Mesothelial cell of epicardium (in vitro differentiated cells): ENCODE measurements at regions not wholly inside any gene's neighbourhood (a gene's known extent, or its start where the extent isn't known, plus 50 kb on each side); places are given as distances from the start of the nearest gene placed in this dataset.

Source experiments
- DNase-seq, 2 experiments: peaks; one replicate each; pipeline ENCODE4 v3.0.0; 2021; ENCODE audit warnings: low spot score in 2 of 2; ENCODE audit not compliant: unreplicated experiment in 2 of 2
- H3K27ac Mint-ChIP-seq: 2 replicates; pipeline ENCODE4 v1.8.0; 2021; ENCODE audit warnings: mixed read lengths
- H3K27me3 Mint-ChIP-seq: 2 replicates; pipeline ENCODE4 v1.8.0; 2021; ENCODE audit warnings: low read depth, mixed read lengths
- H3K36me3 Mint-ChIP-seq: 2 replicates; pipeline ENCODE4 v1.8.0; 2021; ENCODE audit warnings: mixed read lengths
- H3K4me1 Mint-ChIP-seq: 2 replicates; pipeline ENCODE4 v1.8.0; 2021; ENCODE audit warnings: mixed read lengths
- H3K4me3 Mint-ChIP-seq: 2 replicates; pipeline ENCODE4 v1.8.0; 2021; ENCODE audit warnings: mild to moderate bottlenecking, moderate library complexity, mixed read lengths
- H3K9me3 Mint-ChIP-seq: 2 replicates; pipeline ENCODE4 v1.8.0; 2021; ENCODE audit warnings: mixed read lengths
- TF ChIP-seq, protein P1 (sequence below): fragments of 200-600 bp; sonication (generic); IDR thresholded peaks from one replicate; pipeline ENCODE4 v1.5.0; 2021; ENCODE audit warnings: antibody characterized with exemption; ENCODE audit not compliant: unreplicated experiment

DNA sequence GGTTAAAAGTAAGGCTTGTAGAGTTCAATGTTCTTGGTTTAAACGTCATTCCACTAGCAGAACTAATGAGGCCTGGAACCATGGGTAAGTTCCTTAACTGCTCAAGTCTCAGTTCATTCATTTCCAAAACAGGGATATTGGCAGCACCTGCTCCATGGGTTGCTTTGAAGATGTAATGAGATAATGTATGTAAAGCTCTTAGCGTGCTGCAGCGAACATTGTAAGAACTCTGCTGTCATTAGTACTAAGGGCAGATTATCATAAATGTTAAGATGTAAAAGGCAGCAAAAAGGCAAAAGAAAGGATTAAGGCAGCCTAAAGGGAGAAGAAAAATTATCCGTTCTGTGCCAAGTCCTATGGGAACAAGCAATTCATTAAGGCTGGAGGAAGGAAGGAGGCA, 129.1 kb upstream of the NGF start:
- H3K9me3 Mint-ChIP-seq: no peaks in the 10 kb centered on the region
- no peak overlapping the region for H3K27ac Mint-ChIP-seq
- no peaks in the 10 kb centered on the region for H3K36me3 Mint-ChIP-seq
- peaks cover 12% of the 10 kb centered on the region for H3K4me1 Mint-ChIP-seq
- no peaks in the 10 kb centered on the region for H3K27me3 Mint-ChIP-seq
- TF ChIP-seq, protein P1, sequence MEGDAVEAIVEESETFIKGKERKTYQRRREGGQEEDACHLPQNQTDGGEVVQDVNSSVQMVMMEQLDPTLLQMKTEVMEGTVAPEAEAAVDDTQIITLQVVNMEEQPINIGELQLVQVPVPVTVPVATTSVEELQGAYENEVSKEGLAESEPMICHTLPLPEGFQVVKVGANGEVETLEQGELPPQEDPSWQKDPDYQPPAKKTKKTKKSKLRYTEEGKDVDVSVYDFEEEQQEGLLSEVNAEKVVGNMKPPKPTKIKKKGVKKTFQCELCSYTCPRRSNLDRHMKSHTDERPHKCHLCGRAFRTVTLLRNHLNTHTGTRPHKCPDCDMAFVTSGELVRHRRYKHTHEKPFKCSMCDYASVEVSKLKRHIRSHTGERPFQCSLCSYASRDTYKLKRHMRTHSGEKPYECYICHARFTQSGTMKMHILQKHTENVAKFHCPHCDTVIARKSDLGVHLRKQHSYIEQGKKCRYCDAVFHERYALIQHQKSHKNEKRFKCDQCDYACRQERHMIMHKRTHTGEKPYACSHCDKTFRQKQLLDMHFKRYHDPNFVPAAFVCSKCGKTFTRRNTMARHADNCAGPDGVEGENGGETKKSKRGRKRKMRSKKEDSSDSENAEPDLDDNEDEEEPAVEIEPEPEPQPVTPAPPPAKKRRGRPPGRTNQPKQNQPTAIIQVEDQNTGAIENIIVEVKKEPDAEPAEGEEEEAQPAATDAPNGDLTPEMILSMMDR: no peak
- no peak overlapping the region for H3K4me3 Mint-ChIP-seq
- no peak for DNase-seq

DNA sequence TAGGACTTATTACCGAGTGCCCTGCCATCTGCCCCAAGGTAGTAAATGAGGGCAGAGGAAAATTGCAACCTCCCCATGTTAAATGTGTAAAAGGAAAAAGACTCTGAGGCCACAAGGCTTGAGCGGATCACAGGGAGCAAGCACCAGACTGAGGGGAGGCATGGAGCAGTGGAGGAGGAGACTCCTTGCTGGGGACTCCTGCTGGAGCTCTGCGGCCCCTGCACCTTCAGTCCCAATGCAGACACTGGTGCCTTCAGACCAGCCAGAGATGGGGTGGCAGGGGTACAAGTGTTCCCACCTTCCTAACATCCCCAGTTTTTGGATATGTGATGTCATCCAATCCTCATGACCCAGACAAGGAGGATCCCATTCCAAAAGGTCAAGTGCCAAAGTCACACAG, 128.4 kb upstream of the NGF start:
- Mint-ChIP-seq H3K4me3 (no peak overlapping the region), H3K27ac (no peak overlapping the region), H3K9me3 (no peaks in the 10 kb centered on the region), H3K27me3 (no peaks in the 10 kb centered on the region), H3K4me1 (peaks cover 12% of the 10 kb centered on the region), H3K36me3 (no peaks in the 10 kb centered on the region)
- DNase-seq: no peak
- TF ChIP-seq, protein P1: no peak

DNA sequence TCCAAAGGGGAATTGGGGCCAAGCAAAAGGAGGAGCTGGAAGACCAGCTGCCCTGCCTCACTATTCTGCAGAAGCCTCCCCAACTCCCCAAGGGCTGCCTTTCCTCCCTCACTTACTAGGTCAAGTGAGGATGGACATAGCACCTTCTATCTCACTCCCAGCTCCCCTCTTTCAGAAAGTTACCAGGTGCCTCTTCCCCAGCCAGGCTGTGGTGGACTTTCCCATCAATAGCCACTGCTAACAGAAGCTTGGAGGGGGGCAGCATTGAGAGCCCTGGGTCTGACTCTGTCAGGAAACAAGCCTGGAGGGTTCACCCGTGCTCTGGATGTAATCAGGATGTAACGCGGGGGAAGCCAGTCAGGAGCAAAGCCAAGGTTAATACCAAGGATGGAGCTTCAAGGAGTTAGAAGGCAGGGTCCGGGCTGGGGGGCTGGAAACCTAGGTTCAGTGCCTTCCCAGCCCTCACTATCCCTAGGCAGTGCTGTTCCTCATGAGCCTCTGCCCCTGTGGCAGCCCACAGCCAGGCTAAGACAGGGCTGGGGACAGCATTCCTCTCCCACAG, 127.8 kb upstream of the NGF start:
- Mint-ChIP-seq H3K27ac (no peak overlapping the region), H3K4me3 (no peak overlapping the region), H3K4me1 (peaks cover 12% of the 10 kb centered on the region), H3K36me3 (no peaks in the 10 kb centered on the region), H3K9me3 (no peaks in the 10 kb centered on the region), H3K27me3 (no peaks in the 10 kb centered on the region)
- DNase-seq: no peak
- TF ChIP-seq, protein P1: no peak

DNA sequence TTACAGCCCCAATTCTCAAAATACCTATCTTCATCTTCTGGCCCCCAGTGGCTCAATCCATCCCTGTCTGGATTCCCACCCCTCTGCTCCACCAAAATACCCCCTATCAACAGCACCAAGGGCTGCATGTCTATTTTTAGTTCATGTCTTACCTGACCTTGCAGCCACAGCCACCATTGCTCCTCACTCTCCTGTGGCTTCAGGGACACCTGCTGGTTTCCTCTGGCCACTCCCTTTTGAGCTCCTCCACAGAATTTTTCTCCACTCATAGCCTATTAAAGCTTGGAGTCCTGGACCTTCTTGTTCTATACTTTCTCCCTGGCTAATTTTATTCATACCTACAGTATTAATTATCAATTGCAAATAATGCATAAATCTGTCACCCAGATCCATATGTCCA, 125.3 kb upstream of the NGF start:
- no peak for DNase-seq
- H3K27ac Mint-ChIP-seq: no peak overlapping the region
- TF ChIP-seq, protein P1: no peak

DNA sequence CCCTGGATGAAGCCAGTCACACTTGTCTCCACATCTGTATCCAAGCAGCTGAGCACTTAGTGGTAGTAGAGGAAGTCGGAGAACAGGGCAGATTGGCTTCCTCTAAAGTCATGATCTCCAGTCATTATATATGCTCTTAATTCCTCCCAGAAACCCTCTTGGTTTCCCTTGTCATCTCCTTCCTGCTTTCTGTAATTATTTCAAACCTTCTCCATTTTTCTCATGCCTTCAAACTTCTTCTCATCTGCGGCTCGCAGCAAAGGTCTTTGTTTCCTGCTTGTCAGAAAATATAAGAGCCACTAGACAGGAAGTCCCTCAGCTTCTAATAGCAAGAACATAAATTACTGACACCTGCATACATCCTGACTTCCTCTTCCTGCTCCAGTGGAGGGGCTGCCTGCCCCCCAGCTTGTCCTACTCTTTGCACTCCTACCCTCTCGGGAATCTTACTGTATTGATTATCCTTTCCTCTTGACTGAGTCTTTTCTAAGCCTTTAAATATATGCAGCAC, 124.6 kb upstream of the NGF start:
- H3K9me3 Mint-ChIP-seq: no peaks in the 10 kb centered on the region
- TF ChIP-seq, protein P1: no peak
- no peaks in the 10 kb centered on the region for H3K27me3 Mint-ChIP-seq
- no peaks in the 10 kb centered on the region for H3K36me3 Mint-ChIP-seq
- H3K27ac Mint-ChIP-seq: no peak overlapping the region
- no peak overlapping the region for H3K4me3 Mint-ChIP-seq
- no peak for DNase-seq
- peaks cover 13% of the 10 kb centered on the region for H3K4me1 Mint-ChIP-seq

More for the DNA sequence above, 125.3 kb upstream of the NGF start:
- H3K4me3 Mint-ChIP-seq: no peak overlapping the region
- no peaks in the 10 kb centered on the region for H3K27me3 Mint-ChIP-seq
- H3K36me3 Mint-ChIP-seq: no peaks in the 10 kb centered on the region
- peaks cover 11% of the 10 kb centered on the region for H3K4me1 Mint-ChIP-seq
- H3K9me3 Mint-ChIP-seq: no peaks in the 10 kb centered on the region

DNA sequence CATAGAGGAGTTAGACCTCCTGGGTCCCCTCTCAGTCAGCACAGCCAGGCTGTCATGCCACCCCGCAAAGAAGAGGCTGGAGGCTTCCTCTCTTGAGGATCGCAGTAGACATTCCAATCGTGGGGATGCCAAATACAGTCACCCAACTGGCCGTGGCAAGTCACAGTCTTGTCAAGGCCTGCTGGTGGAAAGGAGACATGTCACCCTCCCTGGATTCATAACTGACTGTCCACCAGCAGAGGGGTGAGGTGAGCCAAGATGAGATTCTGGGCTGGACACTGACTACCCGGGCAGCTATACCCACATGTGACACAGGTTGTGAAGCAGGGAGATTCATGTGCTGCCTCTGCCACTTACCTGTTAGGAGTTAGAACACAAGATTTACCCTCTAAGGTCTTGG, 123.5 kb upstream of the NGF start:
- H3K36me3 Mint-ChIP-seq: no peaks in the 10 kb centered on the region
- no peak for DNase-seq
- TF ChIP-seq, protein P1: peak; percentile 19
- no peaks in the 10 kb centered on the region for H3K27me3 Mint-ChIP-seq
- H3K27ac Mint-ChIP-seq: no peak overlapping the region
- H3K4me1 Mint-ChIP-seq: peaks cover 22% of the 10 kb centered on the region
- H3K4me3 Mint-ChIP-seq: no peak overlapping the region
- no peaks in the 10 kb centered on the region for H3K9me3 Mint-ChIP-seq
